ENCODE measurements at regions not wholly inside any gene's neighbourhood (a gene's known extent, or its start where the extent isn't known, plus 50 kb on each side); places are given as distances from the start of the nearest gene placed in this dataset.
"Not testable (repeated sequence)": the region's sequence is repeated elsewhere in the genome, so short reads cannot be mapped to it uniquely, and the experiment has no call there.

DNA sequence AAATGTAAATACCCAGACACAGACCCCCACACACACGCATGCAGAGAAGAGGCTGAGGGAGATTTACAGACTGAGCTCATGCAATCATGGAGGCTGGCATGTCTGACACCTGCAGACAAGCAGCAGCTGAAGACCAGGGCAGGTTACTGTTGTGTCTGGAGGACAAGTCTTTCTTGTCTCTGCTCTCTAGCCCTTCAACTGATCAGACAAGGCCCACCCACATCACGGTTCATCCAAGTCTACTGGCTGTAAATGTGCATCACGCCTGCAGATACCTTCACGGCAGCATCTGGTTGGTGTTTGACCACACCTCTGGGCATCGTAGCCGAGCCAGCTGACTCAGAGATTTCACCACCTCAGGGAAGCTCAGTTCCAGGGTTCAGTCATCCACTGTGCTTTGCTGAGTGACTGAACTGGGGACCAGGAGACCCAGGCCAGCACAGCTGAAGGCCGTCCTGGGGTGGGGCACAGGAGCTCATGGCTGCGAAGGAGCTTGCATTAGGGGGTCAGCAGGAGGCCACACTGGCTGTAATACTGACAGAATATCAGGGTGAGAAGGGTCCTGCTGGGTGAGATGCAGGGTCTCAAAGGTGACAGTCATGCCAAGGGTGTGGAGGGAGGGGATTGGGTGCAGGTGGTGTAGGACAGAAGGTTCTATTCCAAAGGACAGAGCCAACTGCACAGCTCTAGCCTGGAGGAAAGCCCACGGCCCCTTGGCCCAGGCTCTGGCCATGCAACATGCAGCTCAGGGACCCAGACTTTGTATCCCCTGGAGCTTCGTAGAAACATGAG, 304.9 kb downstream of the BRD1 start:
- DNase-seq: no peak

GRCh38 chr22:49521787-49522224, 305.9 kb downstream of the BRD1 start:
- no peak for DNase-seq

GRCh38 chr22:49519117-49519737, 308.4 kb downstream of the BRD1 start:
- DNase-seq: no peak

GRCh38 chr22:49518436-49518970, 309.2 kb downstream of the BRD1 start:
- DNase-seq: no peak

DNA sequence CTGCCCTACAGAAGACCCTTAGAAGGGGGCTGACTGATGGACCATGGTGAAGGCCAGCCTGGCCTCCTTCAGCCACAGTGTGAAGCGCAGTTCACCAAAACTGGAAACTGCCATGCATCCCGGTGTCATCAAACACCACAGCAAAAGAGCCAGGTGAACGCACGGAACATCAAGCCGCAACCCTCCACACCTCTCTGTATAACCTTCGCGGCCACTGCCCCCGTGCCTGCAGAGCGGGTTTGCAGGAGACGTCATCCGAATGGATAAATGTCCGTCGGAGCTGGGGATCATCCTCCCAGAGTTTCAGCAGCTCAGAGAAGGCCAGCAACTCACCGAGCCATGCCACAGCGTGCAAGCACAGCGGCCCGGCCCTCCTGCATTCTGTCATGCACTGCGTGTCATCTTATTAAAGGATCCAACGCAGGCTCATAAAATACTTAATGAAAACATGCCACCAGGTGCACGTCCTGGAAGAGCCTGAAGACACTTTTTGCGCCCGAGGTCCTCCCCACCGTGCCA, 309.9 kb downstream of the BRD1 start:
- no peak for DNase-seq

DNA sequence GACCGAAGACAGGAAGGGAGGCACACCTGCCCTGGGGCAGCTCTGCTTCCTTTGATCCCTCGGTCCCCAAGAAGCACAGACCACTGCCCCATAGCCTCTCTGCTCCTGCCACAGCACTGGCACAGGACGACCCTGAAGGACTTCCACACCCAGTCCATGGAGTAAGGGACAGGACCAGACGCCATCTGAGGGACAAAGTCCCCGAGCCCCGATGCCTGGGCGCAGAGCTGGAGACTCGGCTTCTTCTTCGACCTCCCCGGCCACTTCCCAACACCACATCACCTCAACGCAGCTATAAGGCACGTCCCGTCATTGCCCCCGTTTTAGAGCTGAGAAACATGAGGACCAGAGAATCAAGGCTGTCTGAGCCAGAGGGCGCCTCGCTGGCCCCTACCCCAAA, 310.5 kb downstream of the BRD1 start:
- DNase-seq: no peak

- no peak for DNase-seq
These were observed 312.2 kb downstream of the BRD1 start for GRCh38 chr22:49515475-49515874.

- DNase-seq: no peak
These were observed 313.0 kb downstream of the BRD1 start for GRCh38 chr22:49514641-49515040.

- DNase-seq: no peak
These were observed 313.5 kb downstream of the BRD1 start for GRCh38 chr22:49514211-49514610.

- DNase-seq: no peak
These were observed 314.3 kb downstream of the BRD1 start for GRCh38 chr22:49513358-49513851.

DNA sequence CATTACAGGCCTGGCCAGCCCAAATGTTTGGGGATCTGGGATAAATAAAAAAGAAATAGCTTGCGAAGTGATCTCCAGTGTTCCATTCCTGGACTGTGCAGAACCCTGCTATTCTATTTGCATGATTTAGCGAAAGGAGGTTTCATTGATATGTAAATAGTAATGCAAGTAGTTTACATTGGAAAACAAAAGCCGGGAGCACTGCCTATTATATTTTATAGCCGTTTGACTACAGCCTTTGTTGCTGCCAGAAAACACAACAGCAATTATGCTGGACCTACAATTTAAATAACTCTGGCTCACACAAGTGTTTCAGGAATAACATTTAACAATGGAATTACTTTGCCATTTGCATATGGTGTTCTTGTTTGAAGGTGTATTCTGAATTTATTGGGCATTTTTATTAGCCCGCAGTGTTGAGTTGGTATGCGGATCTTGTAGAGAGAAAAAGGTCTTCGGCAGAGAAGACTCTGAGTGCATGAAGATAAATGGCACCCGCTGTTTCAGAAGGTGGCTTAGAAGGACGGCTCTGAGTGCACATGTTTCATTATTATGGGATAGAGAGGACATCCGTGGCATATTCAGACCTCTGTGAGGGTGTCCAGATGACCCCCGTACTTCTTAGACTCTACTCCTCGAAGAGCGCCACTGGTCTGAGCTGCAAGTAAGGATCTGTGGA, 315.0 kb downstream of the BRD1 start:
- no peak for DNase-seq

DNA sequence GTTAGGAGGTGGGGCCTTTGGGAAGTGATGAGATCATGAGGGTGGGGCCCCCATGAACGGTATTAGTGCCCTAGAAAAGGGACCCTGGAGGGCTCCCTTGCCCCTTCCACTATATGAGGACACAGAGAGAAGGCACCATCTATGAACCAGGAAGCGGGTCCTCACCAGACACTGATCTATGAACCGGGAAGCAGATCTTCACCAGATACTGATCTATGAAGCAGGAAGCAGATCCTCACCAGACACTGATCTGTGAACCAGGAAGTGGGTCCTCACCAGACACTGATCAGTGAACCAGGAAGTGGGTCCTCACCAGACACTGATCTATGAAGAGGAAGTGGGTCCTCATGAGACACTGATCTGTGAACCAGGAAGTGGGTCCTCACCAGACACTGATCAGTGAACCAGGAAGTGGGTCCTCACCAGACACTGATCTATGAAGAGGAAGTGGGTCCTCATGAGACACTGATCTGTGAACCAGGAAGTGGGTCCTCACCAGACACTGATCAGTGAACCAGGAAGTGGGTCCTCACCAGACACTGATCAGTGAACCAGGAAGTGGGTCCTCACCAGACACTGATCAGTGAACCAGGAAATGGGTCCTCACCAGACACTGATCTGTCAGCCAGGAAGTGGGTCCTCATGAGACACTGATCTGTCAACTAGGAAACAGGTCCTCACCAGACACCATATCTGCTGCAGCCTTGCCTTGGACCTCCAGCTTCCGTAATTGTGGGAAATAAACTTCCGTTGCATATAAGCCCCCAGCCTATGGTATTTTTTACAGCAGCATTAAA, 316.1 kb downstream of the BRD1 start:
- not testable (repeated sequence) for DNase-seq

GRCh38 chr22:49510718-49511117, 317.0 kb downstream of the BRD1 start:
- no peak for DNase-seq

DNA sequence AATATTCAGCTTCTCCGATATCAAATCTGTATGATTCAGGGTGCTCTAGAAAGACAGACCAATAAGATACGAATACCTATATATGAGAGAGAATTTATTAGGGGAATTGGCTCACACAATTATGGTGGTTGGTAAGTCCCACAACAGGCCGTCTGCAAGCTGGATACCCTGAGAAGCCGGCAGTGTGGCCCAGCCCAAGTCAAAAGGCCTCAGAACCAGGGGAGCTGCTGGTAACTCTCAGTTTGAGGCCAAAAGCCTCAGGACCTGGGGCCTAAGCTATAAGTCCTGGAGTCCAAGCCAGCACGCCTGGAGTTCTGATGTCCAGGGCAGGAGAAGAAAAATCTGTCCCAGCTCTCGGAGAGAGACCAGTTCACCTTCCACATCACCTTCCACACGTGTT, 318.7 kb downstream of the BRD1 start:
- no peak for DNase-seq

DNA sequence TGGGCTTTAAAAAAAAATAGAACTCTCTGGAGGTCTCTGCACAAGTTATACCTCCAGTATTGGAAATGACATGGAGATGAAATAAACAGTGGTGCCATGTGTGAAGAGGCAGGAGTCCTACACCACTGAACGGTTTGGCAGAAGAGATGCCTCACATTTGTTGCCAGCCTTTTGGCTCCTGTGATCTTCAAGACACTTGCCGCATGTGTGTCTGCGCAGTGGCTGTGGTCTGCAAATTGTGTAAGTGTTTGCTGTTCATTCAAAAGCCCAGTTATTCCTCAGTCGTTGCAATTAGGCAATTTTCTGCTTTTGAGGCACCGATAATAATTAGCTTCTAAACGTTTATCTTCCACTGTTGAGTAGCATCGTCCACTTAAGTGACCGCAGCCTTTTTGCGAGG, 319.1 kb downstream of the BRD1 start:
- no peak for DNase-seq

- no peak for DNase-seq
These were observed 319.9 kb downstream of the BRD1 start for GRCh38 chr22:49507607-49508292.

DNA sequence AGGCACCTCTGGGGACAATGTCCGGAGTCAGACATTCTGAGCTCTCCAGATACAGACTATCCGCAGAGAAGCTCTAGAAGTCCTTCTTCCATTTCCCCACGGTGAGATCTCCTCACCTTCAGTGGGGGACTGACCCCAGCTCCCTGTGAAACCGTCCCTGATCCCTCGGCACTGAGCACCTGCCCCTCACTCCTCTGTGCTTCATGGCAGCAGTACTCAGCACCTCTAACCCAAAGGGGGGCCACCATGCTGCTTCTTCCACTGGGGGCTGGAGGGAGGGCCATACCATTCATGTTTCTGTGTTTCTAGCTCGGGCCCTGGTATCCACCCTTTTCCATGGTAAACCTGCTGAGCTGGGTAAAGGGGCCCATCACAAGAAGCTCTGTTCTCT, 321.7 kb downstream of the BRD1 start:
- DNase-seq: no peak

GRCh38 chr22:49505337-49506009, 322.2 kb downstream of the BRD1 start:
- DNase-seq: no peak

DNA sequence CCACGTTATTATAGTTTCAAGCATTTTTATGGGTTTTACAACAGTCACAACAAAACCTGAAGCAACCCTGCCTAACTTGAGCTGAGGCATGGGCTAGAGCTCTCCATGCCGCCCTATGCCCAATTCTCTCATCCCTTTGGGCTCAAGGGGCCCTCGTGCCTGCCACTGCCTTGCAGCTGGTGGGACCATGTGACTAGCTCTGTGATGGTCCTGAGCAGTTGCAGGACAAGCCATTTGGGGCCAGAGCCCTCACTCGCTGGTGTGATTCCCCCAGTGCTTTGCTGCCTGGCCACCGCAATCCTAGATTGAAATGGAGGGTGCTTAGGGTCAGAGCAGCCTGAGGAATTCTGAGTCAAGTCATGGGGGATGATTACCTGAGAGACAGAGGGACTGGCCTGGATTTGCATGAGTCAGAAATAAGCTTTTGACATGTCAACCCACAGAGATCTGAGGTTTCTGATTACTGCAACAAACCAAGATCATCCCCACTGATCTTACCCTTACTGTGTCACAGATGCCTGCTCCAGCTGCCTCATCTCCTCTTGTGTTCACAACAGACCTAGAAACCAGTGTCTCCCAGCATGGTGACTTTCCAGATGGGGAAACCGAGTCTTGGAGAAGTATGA, 323.7 kb downstream of the BRD1 start:
- no peak for DNase-seq

- no peak for DNase-seq
These were observed 324.4 kb downstream of the BRD1 start for GRCh38 chr22:49503321-49503720.

Measured in SW 1271 (cell line).